ENCODE measurements at regions not wholly inside any gene's neighbourhood (a gene's known extent, or its start where the extent isn't known, plus 50 kb on each side); places are given as distances from the start of the nearest gene placed in this dataset.
"Not testable (repeated sequence)": the region's sequence is repeated elsewhere in the genome, so short reads cannot be mapped to it uniquely, and the experiment has no call there.

DNA sequence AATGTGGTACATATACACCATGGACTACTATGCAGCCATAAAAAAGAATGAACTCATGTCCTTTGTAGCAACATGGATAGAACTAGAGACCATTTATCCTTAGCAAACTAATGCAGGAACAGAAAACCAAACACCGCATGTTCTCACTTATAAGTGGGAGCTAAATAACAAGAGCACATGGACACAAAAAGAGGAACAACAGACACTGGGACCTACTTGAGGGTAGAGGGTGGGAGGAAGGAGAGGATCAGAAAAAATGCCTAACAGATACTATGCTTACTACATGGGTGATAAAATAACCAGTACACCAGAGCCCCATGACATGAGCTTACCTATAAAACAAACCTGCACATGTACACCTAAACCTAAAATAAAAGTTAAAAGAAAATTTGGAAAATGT is 82.0 kb upstream of the ADRB2 start:
- peak; percentile 40 to 48 (median 41) for DNase-seq

DNA sequence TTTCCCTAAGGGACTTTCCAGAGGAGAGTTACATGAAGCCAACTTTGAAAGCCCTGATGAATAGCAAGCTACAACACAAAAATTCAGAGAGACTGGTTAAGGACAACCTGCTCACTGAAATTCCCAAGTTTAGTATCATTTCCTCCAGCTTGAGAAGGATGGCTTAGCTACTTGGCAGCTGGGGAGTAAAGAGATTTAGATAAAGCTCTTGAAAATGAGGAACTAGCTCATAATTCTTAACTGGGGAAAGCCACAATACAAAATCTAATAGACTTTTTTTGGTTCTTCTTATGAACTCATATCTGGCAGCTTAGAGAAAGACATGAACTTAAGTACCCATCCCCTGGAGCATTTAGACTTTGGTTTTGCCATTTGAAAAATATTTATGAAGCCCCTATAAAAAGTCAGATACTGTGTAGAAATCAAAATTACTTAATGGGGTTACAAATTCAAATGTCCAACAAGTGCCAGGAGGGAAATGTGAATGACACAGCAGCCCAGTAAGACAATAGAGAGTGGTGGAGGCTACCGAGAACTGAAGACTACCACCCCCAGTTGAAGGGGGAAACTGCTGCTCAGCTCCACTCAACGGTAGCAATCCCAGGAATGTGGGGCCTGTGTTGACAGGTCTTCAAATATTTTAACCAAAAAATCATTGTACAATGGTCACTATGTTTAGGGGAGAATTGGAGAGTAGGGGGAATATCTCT is 79.4 kb upstream of the ADRB2 start:
- peak; percentile 72 to 91 (median 83) for DNase-seq

DNA sequence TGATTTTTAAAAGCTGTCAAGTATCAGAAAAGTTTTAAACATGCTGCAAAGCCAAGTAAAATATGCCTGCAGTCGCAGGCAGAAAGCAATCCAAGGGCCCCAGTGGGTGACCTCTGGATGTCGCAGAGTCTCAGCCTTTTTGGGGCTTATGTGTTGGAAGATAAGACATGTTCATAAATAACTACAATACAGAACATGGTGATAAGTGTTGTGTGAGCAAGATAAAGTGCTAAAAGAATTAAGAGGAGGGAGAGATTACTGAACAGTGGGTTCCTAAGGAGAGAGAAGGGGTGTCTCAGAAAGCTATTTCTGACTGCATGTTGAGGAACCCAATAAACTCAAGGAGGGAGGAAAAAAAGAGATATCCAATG is 78.9 kb upstream of the ADRB2 start:
- no peak for DNase-seq

DNA sequence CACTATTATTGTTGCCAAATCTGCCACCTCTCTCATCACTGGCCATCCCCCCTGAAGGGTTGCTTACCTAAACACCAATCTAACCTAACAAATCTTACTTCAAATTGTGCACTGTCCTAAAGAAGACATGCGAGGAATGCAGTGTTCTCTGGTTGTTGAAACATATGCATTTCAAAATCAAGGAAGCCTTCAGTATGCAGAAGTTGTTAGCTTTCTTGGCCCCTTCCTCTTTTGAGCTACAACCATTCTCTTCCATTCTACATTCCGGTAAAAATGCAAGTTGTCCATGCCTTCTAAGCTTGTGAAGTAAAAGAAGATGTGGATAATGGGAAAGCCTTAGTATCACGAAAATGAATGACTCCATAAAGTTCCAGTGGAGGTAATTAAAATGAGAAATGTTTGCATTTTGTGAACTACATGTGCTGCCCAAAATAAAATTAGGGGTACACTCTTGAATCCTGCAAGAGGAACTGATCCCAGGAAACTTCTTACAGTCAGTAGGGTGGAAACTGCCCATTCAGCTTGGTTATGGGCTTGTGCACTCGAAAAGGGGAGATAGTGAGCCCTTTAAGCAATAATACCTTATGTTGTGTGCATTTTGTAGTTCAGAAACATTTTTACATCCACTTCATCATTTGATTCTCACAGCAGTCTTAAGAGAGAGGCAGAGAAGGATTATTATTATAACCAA is 77.6 kb upstream of the ADRB2 start:
- DNase-seq: peak; percentile 58 to 74 (median 70)

DNA sequence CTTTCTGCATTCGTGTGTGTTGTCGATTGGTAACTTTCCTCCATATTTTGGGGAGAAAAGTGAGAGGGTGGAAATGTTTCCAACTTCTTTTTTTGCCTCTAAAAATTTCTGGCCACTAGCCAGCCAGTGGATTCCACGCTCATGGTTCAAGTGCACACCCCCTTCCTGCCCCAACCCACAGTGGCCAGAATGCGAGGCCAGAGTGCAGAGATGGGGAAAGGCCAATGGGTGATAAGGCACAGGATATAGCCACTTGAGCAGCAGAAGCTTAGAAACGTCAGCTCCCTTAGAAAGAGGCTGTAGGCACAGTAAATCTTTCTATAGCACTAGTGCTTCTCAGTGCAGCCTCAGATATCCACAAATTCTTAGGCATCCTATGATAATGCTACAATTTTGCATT is 75.8 kb upstream of the ADRB2 start:
- peak; percentile 53 to 68 (median 64) for DNase-seq

DNA sequence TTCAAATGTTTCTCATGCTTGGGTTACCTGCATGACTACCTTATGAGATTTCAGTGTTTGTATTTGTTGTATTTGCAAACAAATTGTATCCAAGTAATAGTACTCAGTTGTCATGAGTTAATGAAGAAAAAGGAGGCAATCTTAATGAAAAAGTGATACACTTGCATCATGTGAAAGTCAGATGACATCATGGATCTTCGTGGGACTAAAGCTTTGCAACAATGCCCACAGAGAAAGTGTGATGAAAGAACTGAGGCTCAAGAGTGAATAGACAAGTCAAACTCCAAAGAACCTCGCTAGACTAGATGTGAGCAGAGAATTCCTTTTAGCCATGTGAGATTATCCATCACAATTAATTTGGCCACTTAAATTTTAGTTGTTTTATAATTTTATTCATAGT is 75.4 kb upstream of the ADRB2 start:
- DNase-seq: peak; percentile 75 to 88 (median 83)

DNA sequence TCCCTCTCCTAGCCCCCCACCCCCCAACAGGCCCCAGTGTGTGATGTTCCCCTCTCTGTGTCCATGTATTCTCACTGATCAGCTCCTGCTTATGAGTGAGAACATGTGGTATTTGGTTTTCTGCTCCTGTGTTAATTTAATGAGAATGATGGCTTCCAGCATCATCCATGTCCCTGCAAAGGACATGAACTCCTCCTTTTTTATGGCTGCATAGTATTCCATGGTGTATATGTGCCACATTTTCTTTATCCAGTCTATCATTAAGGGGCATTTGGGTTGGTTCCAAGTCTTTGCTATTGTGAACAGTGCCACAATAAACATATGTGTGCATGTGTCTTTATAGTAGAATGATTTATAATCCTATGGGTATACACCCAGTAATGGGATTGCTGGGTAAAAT is 74.0 kb upstream of the ADRB2 start:
- DNase-seq: not testable (repeated sequence)

DNA sequence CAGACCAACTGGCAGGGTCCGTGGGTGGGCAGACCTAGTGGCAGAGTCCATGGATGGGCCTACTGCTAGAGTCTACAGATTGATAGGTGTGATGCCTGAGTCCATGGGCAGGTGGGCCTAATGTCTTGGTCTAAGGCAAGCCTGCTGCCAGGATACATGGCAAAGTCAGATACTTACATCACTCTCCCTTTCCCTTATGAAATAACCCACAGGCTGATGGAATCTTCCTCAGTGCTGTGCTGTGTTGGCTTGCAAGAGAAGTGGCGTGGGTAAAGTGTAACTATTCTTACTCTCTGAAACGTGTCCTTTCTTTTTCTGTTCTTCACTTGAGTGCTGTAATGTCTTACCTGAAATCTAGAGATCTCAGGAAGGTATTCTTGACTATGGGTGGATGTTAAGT is 67.3 kb upstream of the ADRB2 start:
- peak in 1 of 3 donors; percentile 48 for DNase-seq

DNA sequence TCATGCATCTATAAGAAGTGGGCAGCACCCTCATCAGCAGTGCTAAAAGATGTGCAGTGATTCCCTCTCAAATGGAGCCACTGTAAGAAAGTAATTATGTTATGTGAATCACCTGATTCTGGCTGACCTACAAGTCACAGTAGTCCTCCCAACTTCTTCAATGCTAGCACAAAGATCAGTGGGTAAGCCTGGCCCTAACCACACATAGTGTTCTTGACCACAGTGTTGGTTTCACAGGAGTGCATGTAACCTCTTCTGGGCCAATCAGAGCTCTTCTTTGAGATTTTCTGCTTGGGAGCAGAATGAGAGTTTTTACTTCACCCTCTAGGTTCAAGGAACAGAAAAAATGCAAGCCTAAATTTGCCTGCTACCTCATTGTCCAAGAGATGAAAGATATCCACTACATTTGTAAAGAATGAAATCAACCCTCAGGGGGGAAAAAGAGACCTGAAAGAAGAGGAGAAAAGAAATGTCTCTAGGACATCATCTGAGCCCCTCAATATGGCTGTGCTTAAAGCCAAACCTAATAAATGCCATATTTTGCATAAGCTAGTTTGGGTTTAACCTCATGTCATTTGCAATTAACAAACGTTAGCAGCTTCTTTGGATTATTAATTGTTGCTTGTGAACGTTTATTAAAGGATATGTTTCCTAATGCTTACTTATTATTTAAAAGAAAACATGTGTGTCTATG is 65.3 kb upstream of the ADRB2 start:
- DNase-seq: no peak

DNA sequence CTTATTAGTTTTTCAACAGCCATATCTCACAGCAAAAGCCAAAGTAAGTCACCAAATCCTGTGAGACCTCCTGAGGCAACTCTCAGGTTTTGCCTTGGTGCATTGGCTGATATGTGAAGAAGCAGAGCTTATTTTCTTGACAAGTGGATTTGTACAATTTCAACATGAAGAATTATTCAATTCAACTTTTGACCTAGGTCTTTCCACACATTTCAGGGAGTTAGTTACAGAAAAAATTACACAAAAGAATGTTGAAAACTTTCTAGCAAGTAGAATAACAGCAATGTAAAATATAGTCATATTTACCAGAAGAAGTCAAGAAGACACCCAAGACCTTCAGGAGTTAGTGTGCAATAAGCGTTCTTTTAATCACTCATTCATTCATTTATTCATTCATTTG is 62.4 kb upstream of the ADRB2 start:
- no peak for DNase-seq

DNA sequence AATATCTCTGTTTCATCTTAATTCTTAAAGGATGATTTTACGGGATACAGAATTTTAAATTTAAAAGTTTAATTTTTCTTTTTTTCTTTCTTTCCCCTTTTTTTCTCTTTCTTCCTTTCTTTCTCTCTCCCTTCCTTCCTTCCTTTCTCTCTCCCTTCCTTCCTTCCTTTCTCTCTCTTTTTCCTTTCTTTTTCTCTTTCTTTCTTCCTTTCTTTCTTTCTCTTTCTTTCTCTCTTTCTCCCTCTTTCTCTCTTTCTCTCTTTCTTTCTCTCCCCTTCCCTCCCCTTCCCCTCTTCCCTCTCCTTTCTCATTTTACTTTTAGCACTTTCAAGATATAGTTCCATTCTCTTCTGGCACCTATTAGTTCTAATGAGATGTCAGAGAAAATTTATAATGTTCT is 61.4 kb upstream of the ADRB2 start:
- no peak for DNase-seq

DNA sequence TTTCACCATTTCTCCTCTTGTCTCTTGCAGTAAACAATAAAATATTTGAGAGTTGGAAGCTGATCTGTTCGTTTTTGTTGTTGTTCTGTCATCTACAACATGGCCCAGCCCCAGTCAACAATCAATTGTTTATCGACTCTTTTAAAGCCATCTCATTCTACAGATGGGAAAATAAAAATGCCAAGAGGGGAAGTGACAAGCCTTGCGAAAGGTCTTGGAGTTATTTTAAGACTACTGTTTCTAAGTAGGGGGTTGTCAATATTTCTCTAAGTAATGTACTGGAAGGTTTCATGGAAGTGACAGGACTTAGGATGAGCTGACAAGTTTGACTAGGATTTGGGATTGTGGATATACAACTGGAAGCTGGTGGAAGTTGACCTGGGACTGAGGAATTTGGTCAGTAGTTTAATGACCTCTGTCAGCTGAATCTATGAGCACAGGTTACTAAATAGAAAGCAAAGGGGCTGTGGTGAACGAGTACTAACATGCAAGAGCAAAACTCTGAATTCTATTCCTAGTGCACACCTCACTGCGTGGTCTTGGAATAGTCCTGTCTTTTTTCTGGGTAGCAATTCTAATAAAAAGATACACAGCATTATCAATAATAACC is 57.5 kb upstream of the ADRB2 start:
- DNase-seq: peak in 2 of 3 donors; percentile 54 to 67

DNA sequence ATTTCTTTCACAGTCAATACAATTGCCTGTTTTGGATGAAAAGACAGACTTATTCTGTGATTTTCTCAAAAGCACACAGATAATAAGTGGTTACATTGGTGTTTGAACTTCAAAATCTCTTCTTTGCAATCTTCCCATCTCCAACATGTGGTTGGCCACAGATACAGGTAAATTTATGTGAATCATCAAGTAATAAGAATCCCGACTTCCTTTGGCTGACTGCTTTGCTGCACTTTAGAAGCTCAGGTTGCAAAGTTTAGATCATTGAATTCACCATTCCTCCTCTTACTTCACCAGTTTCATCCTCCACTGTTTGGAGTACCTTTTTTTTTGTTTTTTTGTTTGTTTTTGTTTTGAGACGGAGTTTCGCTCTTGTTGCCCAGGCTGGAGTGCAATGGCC is 56.5 kb upstream of the ADRB2 start:
- no peak for DNase-seq

DNA sequence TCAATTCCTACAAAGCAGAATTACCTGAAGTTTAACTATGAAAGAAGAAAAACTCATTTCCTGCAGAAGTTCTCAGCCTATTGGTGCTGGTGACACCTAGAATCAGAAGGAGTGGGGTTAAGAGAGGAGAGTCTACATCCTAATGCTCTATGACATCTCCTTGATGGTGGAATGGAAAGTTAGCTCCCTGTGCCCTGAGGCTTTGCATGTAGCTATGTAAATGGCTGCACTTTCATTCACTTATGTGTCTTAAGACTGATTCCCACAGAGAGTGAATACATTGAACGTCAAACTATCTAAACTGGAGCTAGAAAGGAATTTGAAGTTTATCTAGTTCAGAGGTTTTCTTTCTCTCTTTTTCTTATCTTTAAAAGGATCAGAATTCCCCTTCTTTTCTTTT is 52.1 kb upstream of the ADRB2 start:
- no peak for DNase-seq

DNA sequence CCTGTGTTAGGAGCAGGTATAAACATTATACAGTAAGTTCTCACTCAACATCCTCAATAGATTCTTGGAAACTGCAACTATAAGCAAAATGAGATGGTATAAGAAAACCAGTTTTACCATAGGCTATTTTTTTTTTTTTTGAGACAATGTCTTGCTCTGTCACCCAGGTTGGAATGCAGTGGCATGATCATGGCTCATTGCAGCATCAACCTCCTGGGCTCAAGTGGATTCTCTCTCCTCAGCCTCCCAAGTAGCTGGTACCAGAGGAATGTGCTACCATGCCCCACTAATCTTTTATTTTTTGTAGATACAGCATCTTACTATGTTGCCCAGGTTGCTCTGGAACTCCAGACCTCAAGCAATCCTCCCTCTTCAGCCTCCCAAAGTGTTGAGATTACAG is 50.1 kb upstream of the ADRB2 start:
- no peak for DNase-seq

Measured in suppressor macrophage treated with lipopolysaccharide for 1 hour (primary cell).